DMS153 (cell line): ENCODE measurements at regions not wholly inside any gene's neighbourhood (a gene's known extent, or its start where the extent isn't known, plus 50 kb on each side); places are given as distances from the start of the nearest gene placed in this dataset.
"Not testable (repeated sequence)": the region's sequence is repeated elsewhere in the genome, so short reads cannot be mapped to it uniquely, and the experiment has no call there.

Experiments used
- DNase-seq: peaks from one replicate; lab custom pipeline; 2025; lab: John Stamatoyannopoulos, UW

GRCh38 chr5:56763711-56764466 is 51.5 kb upstream of the MAP3K1 start:
- DNase-seq = no peak

GRCh38 chr5:56763182-56763581 is 52.2 kb upstream of the MAP3K1 start:
- no peak for DNase-seq

- no peak for DNase-seq
Observed at GRCh38 chr5:56761151-56761885, 54.0 kb upstream of the MAP3K1 start.

- DNase-seq = no peak
Observed at GRCh38 chr5:56760723-56761122, 54.6 kb upstream of the MAP3K1 start.

GRCh38 chr5:56759521-56760216 is 55.7 kb upstream of the MAP3K1 start:
- DNase-seq = no peak

DNA sequence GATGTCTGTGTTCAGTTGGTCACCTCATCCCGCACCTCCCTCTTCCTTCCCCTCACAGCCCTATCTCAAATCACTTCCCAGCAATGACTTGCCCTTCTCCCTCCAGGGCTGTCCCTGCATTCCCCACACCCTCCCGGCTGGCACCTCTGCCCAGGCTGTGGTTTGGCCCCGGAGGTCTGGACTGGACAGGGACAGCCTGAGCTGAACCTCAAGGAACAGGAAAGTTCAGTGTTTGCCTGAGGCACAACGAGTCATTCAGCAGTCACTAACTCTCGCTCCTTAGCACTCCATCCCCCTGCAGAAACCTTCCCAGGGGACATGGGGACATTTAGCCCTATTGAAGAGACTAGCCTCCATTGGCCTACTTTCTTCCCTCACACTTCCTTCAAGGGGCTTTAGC is 58.3 kb upstream of the MAP3K1 start:
- DNase-seq = no peak

- DNase-seq = no peak
Observed at GRCh38 chr5:56755036-56755555, 60.3 kb upstream of the MAP3K1 start.

GRCh38 chr5:56753588-56753987 is 61.8 kb upstream of the MAP3K1 start:
- not testable (repeated sequence) for DNase-seq

GRCh38 chr5:56751572-56752313 is 63.6 kb upstream of the MAP3K1 start:
- no peak for DNase-seq

GRCh38 chr5:56749842-56750241 is 65.5 kb upstream of the MAP3K1 start:
- DNase-seq = no peak

- DNase-seq = no peak
Observed at GRCh38 chr5:56746553-56747339, 68.6 kb upstream of the MAP3K1 start.

GRCh38 chr5:56745864-56746263 is 69.5 kb upstream of the MAP3K1 start:
- DNase-seq = no peak

DNA sequence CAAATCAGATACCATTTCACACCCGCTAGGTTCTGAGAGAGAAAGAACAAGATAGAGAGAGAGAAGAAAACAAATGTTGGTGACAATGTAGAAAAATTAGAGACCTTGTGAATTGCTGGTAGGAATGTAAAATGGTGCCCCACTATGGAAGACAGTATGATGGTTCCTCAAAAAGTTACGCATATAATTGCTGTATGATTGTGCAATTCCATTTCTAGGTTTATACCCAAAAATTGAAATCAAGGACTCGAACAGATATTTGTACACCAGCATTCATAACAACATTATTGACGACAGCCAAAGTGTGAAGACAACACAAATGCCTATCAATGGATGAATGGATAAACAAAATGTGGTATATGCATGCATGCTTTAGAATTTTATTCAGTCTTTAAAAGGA is 74.5 kb upstream of the MAP3K1 start:
- no peak for DNase-seq

GRCh38 chr5:56739990-56740389 is 75.4 kb upstream of the MAP3K1 start:
- DNase-seq = no peak

DNA sequence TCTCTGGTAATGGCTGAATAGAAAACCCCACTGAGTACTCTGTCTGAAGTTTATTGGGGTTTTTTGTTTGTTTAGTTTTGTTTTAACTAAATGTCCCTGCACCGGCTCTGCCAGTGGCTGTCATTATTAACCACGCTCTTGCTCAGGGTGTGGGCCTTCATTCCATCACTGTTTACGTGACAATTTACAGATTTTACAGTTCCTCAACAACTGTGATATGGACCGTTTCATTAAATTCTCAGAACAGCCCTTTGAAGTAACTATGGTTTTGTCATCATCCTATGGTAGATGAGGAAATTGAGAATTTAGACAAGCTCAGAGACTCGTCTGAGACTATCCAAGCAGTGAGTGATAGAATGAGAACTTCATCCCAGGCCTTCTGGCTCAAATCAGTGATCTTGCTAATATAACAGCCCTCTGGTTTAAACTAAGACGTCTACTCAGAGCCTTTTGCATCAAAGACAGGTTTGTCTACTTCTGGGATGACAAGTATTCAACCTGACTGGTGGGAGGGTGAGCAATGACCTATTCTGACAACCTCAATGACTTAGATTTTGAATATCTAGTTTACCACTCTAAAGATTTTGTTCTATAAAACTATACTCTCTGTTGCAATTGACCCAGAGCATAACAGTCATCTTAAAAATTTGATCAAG is 77.3 kb upstream of the MAP3K1 start:
- DNase-seq = no peak

DNA sequence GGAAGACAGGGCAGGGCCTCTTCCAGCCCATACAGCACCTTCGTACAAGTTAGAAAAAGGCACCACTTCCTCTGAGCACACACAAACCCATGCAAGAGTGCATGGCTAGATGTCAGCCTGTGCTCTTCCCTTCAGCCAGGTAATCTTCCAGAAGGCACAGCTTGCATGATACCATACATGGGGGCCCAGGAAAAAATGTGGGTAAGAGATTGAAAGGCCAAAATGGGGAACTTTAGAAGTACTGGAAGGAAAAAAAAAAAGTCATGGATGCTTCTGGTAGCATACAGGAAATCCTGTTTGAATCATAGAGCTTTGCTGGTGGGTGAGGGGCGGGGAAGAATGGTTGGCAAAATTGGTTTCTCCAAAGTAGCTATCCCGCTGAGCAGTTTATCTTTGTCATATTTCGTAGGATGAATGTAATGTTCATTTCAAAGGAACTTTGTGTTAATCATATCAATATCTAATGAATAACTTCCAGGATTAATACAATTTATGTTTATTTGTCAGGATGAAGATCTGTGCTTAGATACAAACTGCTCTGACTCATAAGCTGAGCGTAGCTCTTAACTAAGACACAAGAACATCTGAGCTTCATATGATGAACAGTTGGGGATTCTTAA is 78.2 kb upstream of the MAP3K1 start:
- no peak for DNase-seq

GRCh38 chr5:56735849-56736641 is 79.3 kb upstream of the MAP3K1 start:
- no peak for DNase-seq

DNA sequence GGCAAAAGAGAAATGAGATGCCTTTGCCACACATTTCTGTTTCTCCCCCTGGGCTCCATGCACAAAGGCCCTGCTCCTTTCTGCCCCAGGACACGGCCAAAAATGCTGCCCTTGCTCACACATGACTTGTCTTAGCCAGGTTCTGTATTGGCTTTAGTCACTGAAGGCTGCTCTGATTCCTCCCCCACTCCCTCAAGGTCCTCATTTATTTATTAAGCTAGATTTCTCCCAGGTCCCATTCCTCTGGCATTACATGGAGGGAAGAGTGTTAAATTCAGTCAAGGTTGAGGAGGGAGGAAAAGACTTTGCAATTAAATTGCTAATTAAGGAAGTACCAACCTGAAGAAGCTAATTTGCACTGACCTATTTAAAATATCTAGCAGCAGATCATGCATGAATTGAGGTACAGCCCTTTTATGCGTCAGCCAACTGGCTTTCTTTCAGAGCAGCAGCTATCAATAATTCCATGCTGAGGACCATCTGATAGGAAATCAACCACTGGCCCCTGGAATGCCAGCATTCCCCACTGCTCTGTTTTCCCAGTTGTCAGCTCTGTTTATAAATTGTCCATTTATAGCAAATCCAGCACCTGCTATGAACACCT is 81.2 kb upstream of the MAP3K1 start:
- no peak for DNase-seq

DNA sequence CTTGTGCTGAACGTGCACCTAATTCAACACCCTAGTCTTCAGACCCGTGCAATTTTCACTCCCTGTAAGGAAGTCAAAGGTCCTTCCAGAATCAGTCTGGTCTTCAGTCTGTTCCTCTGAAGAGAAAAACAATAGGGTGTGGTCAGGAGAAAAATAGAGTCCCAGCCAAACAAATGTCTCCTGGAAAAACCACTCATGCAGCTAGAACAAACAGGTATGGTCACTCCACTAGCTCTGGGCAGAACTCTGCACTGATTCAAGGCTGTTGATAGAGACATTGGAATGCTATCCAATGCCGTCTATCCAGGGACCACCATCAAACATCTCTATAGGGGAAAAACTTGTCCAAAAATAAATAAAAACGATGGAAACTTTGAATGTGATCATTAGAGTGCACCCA is 81.8 kb upstream of the MAP3K1 start:
- no peak for DNase-seq
